ENCODE measurements at regions not wholly inside any gene's neighbourhood (a gene's known extent, or its start where the extent isn't known, plus 50 kb on each side); places are given as distances from the start of the nearest gene placed in this dataset.

GRCh38 chr2:236916651-236917050, 169.0 kb upstream of the COPS8 start:
- no peak for TF ChIP-seq TCF12 (IDR thresholded peaks at IDR 0.05; ENCODE audit: low read depth)

GRCh38 chr2:236917164-236917563, 168.5 kb upstream of the COPS8 start:
- TF ChIP-seq MAX (IDR thresholded peaks at IDR 0.05) (no peak), TCF12 (IDR thresholded peaks at IDR 0.05; ENCODE audit: low read depth) (no peak), TEAD4 (IDR thresholded peaks at IDR 0.05) (no peak), USF1 (IDR thresholded peaks at IDR 0.05) (no peak), YY1 (IDR thresholded peaks at IDR 0.05; ENCODE audit: low read depth) (no peak), NFIC (IDR thresholded peaks at IDR 0.05) (no peak), CREB1 (IDR thresholded peaks at IDR 0.05; ENCODE audit: low read depth) (no peak), FOXM1 (IDR thresholded peaks at IDR 0.05; ENCODE audit: borderline replicate concordance, low read depth) (no peak), EP300 (IDR thresholded peaks at IDR 0.05; ENCODE audit: borderline replicate concordance) (no peak), CEBPB (IDR thresholded peaks at IDR 0.05) (no peak), RAD21 (IDR thresholded peaks at IDR 0.05; ENCODE audit: low read depth) (no peak), TAF1 (IDR thresholded peaks at IDR 0.05; ENCODE audit: low read depth) (no peak), ZBTB7A (IDR thresholded peaks at IDR 0.05; ENCODE audit: low read depth) (no peak), EGR1 (IDR thresholded peaks at IDR 0.05) (no peak)

- no peak for TF ChIP-seq TAF1 (IDR thresholded peaks at IDR 0.05; ENCODE audit: low read depth)
These were observed 167.1 kb upstream of the COPS8 start for GRCh38 chr2:236918545-236918944.

- no peak for TF ChIP-seq MAX (IDR thresholded peaks at IDR 0.05)
These were observed 166.5 kb upstream of the COPS8 start for GRCh38 chr2:236919209-236919608.

GRCh38 chr2:236922061-236922460, 163.6 kb upstream of the COPS8 start:
- no peak for TF ChIP-seq REST (IDR thresholded peaks at IDR 0.05; ENCODE audit: low read depth)
- no peak for TF ChIP-seq EGR1 (IDR thresholded peaks at IDR 0.05)
- TF ChIP-seq USF1 (IDR thresholded peaks at IDR 0.05) = no peak
- TF ChIP-seq FOXM1 (IDR thresholded peaks at IDR 0.05; ENCODE audit: borderline replicate concordance, low read depth) = no peak
- no peak for TF ChIP-seq TAF1 (IDR thresholded peaks at IDR 0.05; ENCODE audit: low read depth)
- TF ChIP-seq EP300 (IDR thresholded peaks at IDR 0.05; ENCODE audit: borderline replicate concordance) = no peak
- TF ChIP-seq CEBPB (IDR thresholded peaks at IDR 0.05) = no peak
- TF ChIP-seq RAD21 (IDR thresholded peaks at IDR 0.05; ENCODE audit: low read depth) = no peak
- no peak for TF ChIP-seq NFIC (IDR thresholded peaks at IDR 0.05)
- TF ChIP-seq YY1 (IDR thresholded peaks at IDR 0.05; ENCODE audit: low read depth) = no peak
- TF ChIP-seq MAX (IDR thresholded peaks at IDR 0.05) = no peak
- no peak for TF ChIP-seq TCF12 (IDR thresholded peaks at IDR 0.05; ENCODE audit: low read depth)

GRCh38 chr2:236928380-236929037, 157.2 kb upstream of the COPS8 start:
- no peak for TF ChIP-seq RAD21 (IDR thresholded peaks at IDR 0.05; ENCODE audit: low read depth)
- no peak for TF ChIP-seq YY1 (IDR thresholded peaks at IDR 0.05; ENCODE audit: low read depth)
- no peak for TF ChIP-seq NFIC (IDR thresholded peaks at IDR 0.05)
- TF ChIP-seq FOXM1 (IDR thresholded peaks at IDR 0.05; ENCODE audit: borderline replicate concordance, low read depth) = no peak
- no peak for TF ChIP-seq CEBPB (IDR thresholded peaks at IDR 0.05)
- no peak for TF ChIP-seq USF1 (IDR thresholded peaks at IDR 0.05)

- no peak for TF ChIP-seq RAD21 (IDR thresholded peaks at IDR 0.05; ENCODE audit: low read depth)
- TF ChIP-seq REST (IDR thresholded peaks at IDR 0.05; ENCODE audit: low read depth) = no peak
- no peak for TF ChIP-seq TCF12 (IDR thresholded peaks at IDR 0.05; ENCODE audit: low read depth)
- TF ChIP-seq USF1 (IDR thresholded peaks at IDR 0.05) = no peak
- no peak for TF ChIP-seq YY1 (IDR thresholded peaks at IDR 0.05; ENCODE audit: low read depth)
- TF ChIP-seq TAF1 (IDR thresholded peaks at IDR 0.05; ENCODE audit: low read depth) = no peak
- no peak for TF ChIP-seq ZBTB7A (IDR thresholded peaks at IDR 0.05; ENCODE audit: low read depth)
- TF ChIP-seq TEAD4 (IDR thresholded peaks at IDR 0.05) = no peak
- no peak for TF ChIP-seq EP300 (IDR thresholded peaks at IDR 0.05; ENCODE audit: borderline replicate concordance)
- no peak for TF ChIP-seq NFIC (IDR thresholded peaks at IDR 0.05)
- no peak for TF ChIP-seq FOXM1 (IDR thresholded peaks at IDR 0.05; ENCODE audit: borderline replicate concordance, low read depth)
- no peak for TF ChIP-seq EGR1 (IDR thresholded peaks at IDR 0.05)
These were observed 152.8 kb upstream of the COPS8 start for GRCh38 chr2:236932831-236933361.

All from Ishikawa (cell line).